Neural cell (in vitro differentiated cells): ENCODE measurements at regions not wholly inside any gene's neighbourhood (a gene's known extent, or its start where the extent isn't known, plus 50 kb on each side); places are given as distances from the start of the nearest gene placed in this dataset.

Experiments used
- H2AFZ ChIP-seq: fragments of 200-600, 300-800 bp; sonication (generic), shearing (Covaris generic); 2 replicates; pipeline ENCODE4 v1.6.0; 2014; ENCODE audit warnings: low read depth, mild to moderate bottlenecking, antibody characterized with exemption, low read length, moderate library complexity
- H3F3A ChIP-seq: fragments of 200-600 bp; shearing (Covaris generic); 2 replicates; pipeline ENCODE4 v1.6.1; 2016; ENCODE audit warnings: mild to moderate bottlenecking, moderate library complexity, mixed read lengths, antibody characterized with exemption, low read length; ENCODE audit not compliant: insufficient read depth, poor library complexity, severe bottlenecking
- H3K27ac ChIP-seq: fragments of 200-600, 300-800 bp; sonication (generic), shearing (Covaris generic); 2 replicates; pipeline ENCODE4 v1.5.1; 2014; ENCODE audit warnings: mild to moderate bottlenecking, low read length, moderate library complexity
- H3K27me3 ChIP-seq: fragments of 300-800, 200-600 bp; sonication (generic), shearing (Covaris generic); 2 replicates; pipeline ENCODE4 v1.6.0; 2014; ENCODE audit warnings: mild to moderate bottlenecking, low read depth, low read length, moderate library complexity; ENCODE audit not compliant: insufficient read depth
- H3K36me3 ChIP-seq: fragments of 300-800, 200-600 bp; sonication (generic), shearing (Covaris generic); 2 replicates; pipeline ENCODE4 v1.5.1; 2014; ENCODE audit warnings: mild to moderate bottlenecking, antibody characterized with exemption, low read length, moderate library complexity; ENCODE audit not compliant: insufficient read depth
- H3K4me2 ChIP-seq: fragments of 300-800, 200-600 bp; sonication (generic), shearing (Covaris generic); 2 replicates; pipeline ENCODE4 v1.6.0; 2014; ENCODE audit warnings: mild to moderate bottlenecking, low read length
- H3K4me3 ChIP-seq: fragments of 300-800, 200-600 bp; sonication (generic), shearing (Covaris generic); 2 replicates; pipeline ENCODE4 v1.5.1; 2014; ENCODE audit warnings: mild to moderate bottlenecking, low read length, moderate library complexity
- H3K79me2 ChIP-seq: fragments of 200-600 bp; shearing (Covaris generic); replicated peaks from 2 replicates; pipeline ENCODE4 v1.6.0; 2014; ENCODE audit warnings: mild to moderate bottlenecking, low read length, moderate library complexity; ENCODE audit not compliant: insufficient read depth
- H3K9ac ChIP-seq: fragments of 300-800, 200-600 bp; sonication (generic), shearing (Covaris generic); 2 replicates; pipeline ENCODE4 v1.6.1; 2016; ENCODE audit warnings: mild to moderate bottlenecking, low read length, mixed read lengths
- H3K9me2 ChIP-seq: fragments of 200-600 bp; shearing (Covaris generic); 2 replicates; pipeline ENCODE4 v1.6.1; 2016; ENCODE audit warnings: mild to moderate bottlenecking, low read length, mixed read lengths; ENCODE audit not compliant: insufficient read depth
- H3K9me3 ChIP-seq: fragments of 200-600, 300-800 bp; sonication (generic), shearing (Covaris generic); 2 replicates; pipeline ENCODE4 v1.6.1; 2016; ENCODE audit warnings: mild to moderate bottlenecking, mixed run types, low read length, moderate library complexity, mixed read lengths
- H4K20me1 ChIP-seq: fragments of 200-600 bp; shearing (Covaris generic); 2 replicates; pipeline ENCODE4 v1.6.1; 2016; ENCODE audit warnings: mild to moderate bottlenecking, mixed run types; ENCODE audit not compliant: insufficient read depth
- CTCF ChIP-seq: fragments of 450-650 bp; IDR thresholded peaks from 2 replicates; pipeline ENCODE4 v1.5.1; 2014; ENCODE audit warnings: antibody characterized with exemption, mild to moderate bottlenecking, moderate library complexity; ENCODE audit not compliant: poor library complexity, severe bottlenecking
- EP300 ChIP-seq: fragments of 450-650 bp; conservative IDR thresholded peaks from 2 replicates; pipeline ENCODE4 v1.6.1; 2014; ENCODE audit warnings: antibody characterized with exemption, mild to moderate bottlenecking, moderate library complexity; ENCODE audit not compliant: poor library complexity, severe bottlenecking
- EZH2 ChIP-seq: fragments of 200-600, 300-800 bp; shearing (Covaris generic), sonication (generic); IDR thresholded peaks from 2 replicates; pipeline ENCODE4 v1.6.1; 2014; ENCODE audit warnings: antibody characterized with exemption, low read length, borderline replicate concordance, mild to moderate bottlenecking; ENCODE audit not compliant: insufficient read depth, poor library complexity, severe bottlenecking
- MXI1 ChIP-seq: fragments of 450-650 bp; conservative IDR thresholded peaks from 2 replicates; pipeline ENCODE4 v1.6.1; 2014; ENCODE audit warnings: antibody characterized with exemption, mild to moderate bottlenecking; ENCODE audit not compliant: poor library complexity, severe bottlenecking
- POLR2AphosphoS5 ChIP-seq: IDR thresholded peaks from 2 replicates; pipeline ENCODE4 v1.6.1; 2012
- RAD21 ChIP-seq: fragments of 450-650 bp; conservative IDR thresholded peaks from 2 replicates; pipeline ENCODE4 v1.6.1; 2014; ENCODE audit warnings: antibody characterized with exemption, mild to moderate bottlenecking, moderate library complexity
- SMC3 ChIP-seq: fragments of 450-650 bp; conservative IDR thresholded peaks from 2 replicates; pipeline ENCODE4 v1.6.1; 2014; ENCODE audit warnings: antibody characterized with exemption, mild to moderate bottlenecking, moderate library complexity; ENCODE audit not compliant: poor library complexity
- TAF1 ChIP-seq: IDR thresholded peaks from 2 replicates; pipeline ENCODE4 v1.6.1; 2012; ENCODE audit warnings: low read depth
- TF ChIP-seq, protein P1 (sequence below): IDR thresholded peaks from 2 replicates; pipeline ENCODE4 v1.6.1; 2012; ENCODE audit warnings: borderline replicate concordance

DNA sequence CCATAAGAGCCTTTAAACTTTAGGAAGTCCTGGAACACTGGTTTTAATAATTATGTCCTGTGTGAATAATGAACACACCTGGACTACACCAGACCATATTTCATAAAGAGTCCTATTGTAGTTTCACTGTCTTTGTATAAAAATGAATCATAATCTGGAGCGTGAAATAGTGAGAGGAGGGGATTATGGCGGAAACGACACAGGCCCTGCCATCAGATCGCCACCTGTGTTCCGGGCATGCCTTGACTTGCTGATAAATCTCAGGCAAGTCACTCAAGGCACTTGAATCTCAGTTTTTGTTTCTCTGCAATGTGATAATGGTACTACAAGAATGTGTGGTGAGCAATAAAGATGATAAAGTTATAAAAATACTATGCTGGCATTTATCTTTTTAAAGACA lies 995.5 kb downstream of the MCTP2 start:
- no peaks in the 10 kb centered on the region for H3K9me2 ChIP-seq
- H3F3A ChIP-seq: no peaks in the 10 kb centered on the region
- no peak overlapping the region for H2AFZ ChIP-seq
- H3K79me2 ChIP-seq: no peaks in the 10 kb centered on the region
- no peaks in the 10 kb centered on the region for H3K27me3 ChIP-seq
- no peaks in the 10 kb centered on the region for H4K20me1 ChIP-seq
- H3K36me3 ChIP-seq: no peaks in the 10 kb centered on the region
- H3K27ac ChIP-seq: no peak overlapping the region
- H3K4me3 ChIP-seq: no peak overlapping the region
- no peak overlapping the region for H3K4me2 ChIP-seq
- H3K9ac ChIP-seq: no peak overlapping the region
- TF ChIP-seq CTCF: no peak
- TF ChIP-seq TAF1: no peak
- TF ChIP-seq POLR2AphosphoS5: no peak
- no peak for TF ChIP-seq SMC3
- no peak for TF ChIP-seq EZH2
- no peak for TF ChIP-seq RAD21
- TF ChIP-seq, protein P1, sequence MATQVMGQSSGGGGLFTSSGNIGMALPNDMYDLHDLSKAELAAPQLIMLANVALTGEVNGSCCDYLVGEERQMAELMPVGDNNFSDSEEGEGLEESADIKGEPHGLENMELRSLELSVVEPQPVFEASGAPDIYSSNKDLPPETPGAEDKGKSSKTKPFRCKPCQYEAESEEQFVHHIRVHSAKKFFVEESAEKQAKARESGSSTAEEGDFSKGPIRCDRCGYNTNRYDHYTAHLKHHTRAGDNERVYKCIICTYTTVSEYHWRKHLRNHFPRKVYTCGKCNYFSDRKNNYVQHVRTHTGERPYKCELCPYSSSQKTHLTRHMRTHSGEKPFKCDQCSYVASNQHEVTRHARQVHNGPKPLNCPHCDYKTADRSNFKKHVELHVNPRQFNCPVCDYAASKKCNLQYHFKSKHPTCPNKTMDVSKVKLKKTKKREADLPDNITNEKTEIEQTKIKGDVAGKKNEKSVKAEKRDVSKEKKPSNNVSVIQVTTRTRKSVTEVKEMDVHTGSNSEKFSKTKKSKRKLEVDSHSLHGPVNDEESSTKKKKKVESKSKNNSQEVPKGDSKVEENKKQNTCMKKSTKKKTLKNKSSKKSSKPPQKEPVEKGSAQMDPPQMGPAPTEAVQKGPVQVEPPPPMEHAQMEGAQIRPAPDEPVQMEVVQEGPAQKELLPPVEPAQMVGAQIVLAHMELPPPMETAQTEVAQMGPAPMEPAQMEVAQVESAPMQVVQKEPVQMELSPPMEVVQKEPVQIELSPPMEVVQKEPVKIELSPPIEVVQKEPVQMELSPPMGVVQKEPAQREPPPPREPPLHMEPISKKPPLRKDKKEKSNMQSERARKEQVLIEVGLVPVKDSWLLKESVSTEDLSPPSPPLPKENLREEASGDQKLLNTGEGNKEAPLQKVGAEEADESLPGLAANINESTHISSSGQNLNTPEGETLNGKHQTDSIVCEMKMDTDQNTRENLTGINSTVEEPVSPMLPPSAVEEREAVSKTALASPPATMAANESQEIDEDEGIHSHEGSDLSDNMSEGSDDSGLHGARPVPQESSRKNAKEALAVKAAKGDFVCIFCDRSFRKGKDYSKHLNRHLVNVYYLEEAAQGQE: no peak
- TF ChIP-seq MXI1: no peak
- no peak for TF ChIP-seq EP300
- H3K9me3 ChIP-seq: peaks cover 3% of the 10 kb centered on the region

DNA sequence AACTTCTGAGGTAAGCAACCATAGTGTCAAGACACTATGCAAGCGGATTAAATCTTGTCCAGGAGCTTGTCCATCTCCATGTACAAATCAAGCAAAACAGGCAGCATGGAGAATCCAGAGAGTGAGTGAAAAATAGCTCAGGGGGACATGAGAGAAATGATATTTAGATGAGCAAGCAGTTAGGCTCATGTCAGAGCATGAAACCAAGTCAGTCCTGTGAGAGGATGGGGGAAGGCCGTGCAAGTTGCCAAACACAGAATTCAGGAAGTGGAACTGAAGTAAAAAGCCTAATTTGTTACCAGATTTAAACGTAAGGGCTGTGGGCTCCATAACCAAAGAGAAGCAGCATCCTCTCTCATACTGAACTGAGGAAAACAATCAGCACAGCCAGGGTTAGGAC lies 995.9 kb downstream of the MCTP2 start:
- H3K4me3 ChIP-seq: no peak overlapping the region
- no peak overlapping the region for H2AFZ ChIP-seq
- H3K9ac ChIP-seq: no peak overlapping the region
- H3K9me3 ChIP-seq: peaks cover 3% of the 10 kb centered on the region
- H3K4me2 ChIP-seq: no peak overlapping the region
- no peaks in the 10 kb centered on the region for H4K20me1 ChIP-seq
- no peaks in the 10 kb centered on the region for H3K36me3 ChIP-seq
- H3F3A ChIP-seq: no peaks in the 10 kb centered on the region
- no peaks in the 10 kb centered on the region for H3K27me3 ChIP-seq
- no peaks in the 10 kb centered on the region for H3K9me2 ChIP-seq
- no peaks in the 10 kb centered on the region for H3K79me2 ChIP-seq
- no peak overlapping the region for H3K27ac ChIP-seq
- TF ChIP-seq POLR2AphosphoS5: no peak
- TF ChIP-seq, protein P1: no peak
- no peak for TF ChIP-seq SMC3
- no peak for TF ChIP-seq MXI1
- no peak for TF ChIP-seq TAF1
- TF ChIP-seq RAD21: no peak
- no peak for TF ChIP-seq CTCF
- TF ChIP-seq EP300: no peak
- TF ChIP-seq EZH2: no peak
